Naive thymus-derived CD8-positive, alpha-beta T cell (primary cell): ENCODE measurements at regions not wholly inside any gene's neighbourhood (a gene's known extent, or its start where the extent isn't known, plus 50 kb on each side); places are given as distances from the start of the nearest gene placed in this dataset.
"Not testable (repeated sequence)": the region's sequence is repeated elsewhere in the genome, so short reads cannot be mapped to it uniquely, and the experiment has no call there.

Experiments used
- ATAC-seq, 2 donors: fragments of 150-1000 bp; cut with Tn5 transposase in 1 of 2; sonication (Bioruptor Pico), chemical (Tn5 transposase) in 1 of 2; 1 replicate in 1 of 2; 2 replicates in 1 of 2; pipeline ENCODE4 v1.10.0; 2021; ENCODE audit warnings: mild to moderate bottlenecking in 2 of 2, moderate library complexity in 2 of 2
- POLR2A ChIA-PET: fragments of 350-600 bp; sonication (Branson Sonifier 250); formaldehyde crosslinking; loops from one replicate; lab custom pipeline; 2021; ENCODE audit warnings: antibody characterized with exemption; lab: Charles Lee
- DNase-seq, 10 donors: peaks; one replicate each; pipeline versions ENCODE4 v3.0.0 to v3.0.0-alpha.2; 2020 to 2022
- H3K27ac Mint-ChIP-seq, 10 donors: one replicate each; pipeline ENCODE4 v1.8.0; 2020 to 2022; ENCODE audit warnings: mild to moderate bottlenecking in 10 of 10, mixed read lengths in 10 of 10, moderate library complexity in 4 of 10, inconsistent platforms in 1 of 10
- H3K27me3 Mint-ChIP-seq, 5 donors: one replicate each; pipeline ENCODE4 v1.8.0; 2021 to 2022; ENCODE audit warnings: mixed read lengths in 5 of 5
- H3K36me3 Mint-ChIP-seq, 3 donors: one replicate each; pipeline ENCODE4 v1.8.0; 2020 to 2022; ENCODE audit warnings: mixed read lengths in 3 of 3, mild to moderate bottlenecking in 2 of 3, inconsistent platforms in 1 of 3
- H3K4me1 Mint-ChIP-seq, 4 donors: one replicate each; pipeline ENCODE4 v1.8.0; 2021 to 2022; ENCODE audit warnings: mixed read lengths in 4 of 4
- H3K4me3 Mint-ChIP-seq, 10 donors: one replicate each; pipeline ENCODE4 v1.8.0; 2020 to 2022; ENCODE audit warnings: mild to moderate bottlenecking in 10 of 10, mixed read lengths in 10 of 10, moderate library complexity in 6 of 10, inconsistent platforms in 1 of 10
- H3K9me3 Mint-ChIP-seq, 9 donors: one replicate each; pipeline ENCODE4 v1.8.0; 2020 to 2022; ENCODE audit warnings: mixed read lengths in 9 of 9, mild to moderate bottlenecking in 3 of 9, inconsistent platforms in 1 of 9, moderate library complexity in 1 of 9

DNA sequence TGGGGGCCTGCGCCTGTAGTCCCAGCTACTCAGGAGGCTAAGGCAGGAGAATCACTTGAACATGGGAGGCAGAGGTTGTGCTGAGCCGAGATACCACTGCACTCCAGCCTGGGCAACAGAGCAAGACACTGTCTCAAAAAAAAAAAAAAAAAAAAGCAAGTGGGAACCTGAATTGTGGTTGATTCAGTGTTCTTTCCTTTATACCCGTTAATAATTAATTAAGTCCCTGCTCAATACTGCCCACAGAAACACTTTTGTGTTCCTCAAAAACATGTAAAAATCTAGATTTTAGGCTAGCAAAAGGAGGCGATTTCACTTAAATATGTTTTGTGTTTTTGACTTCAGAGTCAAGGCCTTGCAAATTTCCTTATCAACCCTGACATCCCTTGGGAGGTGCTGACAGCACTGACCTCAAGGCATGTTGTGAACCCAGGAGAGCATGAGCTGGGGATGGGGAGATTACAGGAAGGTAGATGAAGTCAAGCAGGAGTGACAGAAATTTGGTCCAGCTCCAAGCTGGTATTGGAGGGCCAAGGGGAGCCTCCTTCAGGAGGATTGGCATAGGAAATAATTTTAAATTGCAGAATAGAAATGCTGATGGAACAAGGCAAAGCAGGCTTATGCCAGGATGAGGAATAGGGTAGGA lies 89.0 kb upstream of the PNPT1 start:
- no peaks in the 10 kb centered on the region for H3K4me1 Mint-ChIP-seq
- H3K27ac Mint-ChIP-seq = no peak overlapping the region
- POLR2A ChIA-PET = no interaction called here
- peaks cover 0 to 9% (median 0%) of the 10 kb centered on the region in 9 donors for H3K9me3 Mint-ChIP-seq
- peaks cover 5 to 17% (median 9%) of the 10 kb centered on the region in 5 donors for H3K27me3 Mint-ChIP-seq
- H3K36me3 Mint-ChIP-seq = no peaks in the 10 kb centered on the region
- DNase-seq (no peak), ATAC-seq (no peak)
- H3K4me3 Mint-ChIP-seq = no peak overlapping the region

DNA sequence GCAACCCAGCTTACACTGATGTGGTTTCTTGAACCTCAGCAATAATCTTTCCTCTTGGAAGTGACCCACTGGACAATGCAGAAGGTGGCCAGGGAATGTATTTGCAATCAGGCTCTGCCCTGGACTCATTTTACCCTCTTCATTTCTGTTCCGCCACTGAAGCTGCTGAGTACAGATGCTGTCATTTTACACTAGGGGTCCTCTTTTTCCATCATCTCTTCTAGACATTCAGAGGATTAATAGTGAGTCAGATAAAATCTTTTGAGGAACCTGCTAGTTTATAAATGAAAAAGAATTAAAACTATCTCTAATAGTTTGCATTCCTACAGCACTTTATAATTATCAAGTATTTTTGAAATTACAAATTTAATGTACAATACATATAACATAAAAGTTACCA lies 87.9 kb upstream of the PNPT1 start:
- H3K27me3 Mint-ChIP-seq = peaks cover 5 to 17% (median 9%) of the 10 kb centered on the region in 5 donors
- POLR2A ChIA-PET = no interaction called here

DNA sequence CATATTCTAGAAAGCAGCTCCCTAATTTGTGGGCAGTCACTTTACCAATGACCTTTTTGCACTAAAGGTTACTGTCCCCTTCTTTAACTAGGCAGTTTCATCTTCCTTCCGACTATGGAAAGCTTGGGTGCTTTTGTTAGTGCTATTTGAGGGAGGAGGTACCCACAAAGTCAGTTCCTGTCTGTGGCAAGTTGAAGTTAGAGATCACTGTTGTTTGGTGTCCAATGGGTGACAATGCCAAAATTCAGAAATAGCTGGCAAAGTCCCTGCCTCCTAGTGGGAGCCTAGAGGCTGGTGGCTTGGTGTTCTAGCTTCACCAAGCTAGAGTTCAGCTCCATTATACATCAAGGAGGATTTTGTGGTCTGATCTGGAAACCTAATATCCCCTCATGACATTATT lies 87.1 kb upstream of the PNPT1 start:
- peaks cover 7 to 19% (median 9%) of the 10 kb centered on the region in 5 donors for H3K27me3 Mint-ChIP-seq
- ATAC-seq = no peak
- no peak for DNase-seq
- H3K4me3 Mint-ChIP-seq = no peak overlapping the region
- H3K27ac Mint-ChIP-seq = no peak overlapping the region
- no peaks in the 10 kb centered on the region for H3K36me3 Mint-ChIP-seq
- POLR2A ChIA-PET = no interaction called here
- no peaks in the 10 kb centered on the region for H3K4me1 Mint-ChIP-seq
- H3K9me3 Mint-ChIP-seq = peaks cover 0 to 6% (median 0%) of the 10 kb centered on the region in 9 donors

More for the DNA sequence above, 87.9 kb upstream of the PNPT1 start:
- H3K27ac Mint-ChIP-seq = no peak overlapping the region
- no peaks in the 10 kb centered on the region for H3K36me3 Mint-ChIP-seq
- DNase-seq (no peak), ATAC-seq (no peak)
- no peaks in the 10 kb centered on the region for H3K4me1 Mint-ChIP-seq
- H3K4me3 Mint-ChIP-seq = no peak overlapping the region
- peaks cover 0 to 9% (median 0%) of the 10 kb centered on the region in 9 donors for H3K9me3 Mint-ChIP-seq

DNA sequence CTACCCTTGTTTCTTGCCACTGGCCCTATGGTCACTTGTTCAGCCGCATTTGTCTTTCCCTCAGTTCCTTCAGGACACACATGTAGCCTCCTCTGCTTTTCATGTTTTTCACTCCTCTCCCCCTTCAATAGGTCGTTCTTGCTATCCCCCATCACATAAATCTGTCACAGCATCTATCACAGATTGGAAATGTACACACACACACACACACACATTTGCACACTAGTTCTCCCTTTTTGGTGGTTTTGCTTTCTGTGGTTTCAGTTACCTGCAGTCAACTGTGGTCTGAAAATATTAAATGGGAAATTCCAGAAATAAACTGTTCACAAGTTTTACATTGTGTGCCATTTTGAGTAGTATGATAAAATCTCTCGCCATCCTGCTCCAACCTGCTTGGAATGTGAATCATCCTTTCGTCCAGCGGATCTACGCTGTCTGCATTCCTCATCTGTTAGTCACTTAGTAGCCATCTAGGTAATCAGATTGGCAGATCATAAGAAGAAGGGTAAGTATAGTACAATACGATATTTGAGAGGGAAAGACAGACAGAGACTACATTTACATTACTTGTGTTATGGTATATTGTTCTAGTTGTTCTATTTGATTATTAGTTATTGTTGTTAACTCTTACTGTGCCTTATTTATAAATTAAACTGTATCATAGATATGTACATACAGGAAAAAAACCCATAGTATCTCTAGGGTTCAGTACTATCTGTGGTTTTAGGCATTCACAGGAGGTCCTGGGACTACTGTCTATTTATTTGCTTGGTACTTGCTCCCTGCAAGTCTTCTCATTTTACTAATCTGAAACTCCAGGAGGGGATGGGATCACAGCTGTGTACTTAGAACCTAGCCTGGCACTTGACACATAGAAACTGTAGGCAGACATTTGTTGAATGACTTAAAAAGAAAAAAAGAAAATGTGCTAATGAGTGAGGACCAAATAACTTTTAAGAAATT lies 86.1 kb upstream of the PNPT1 start:
- DNase-seq = no peak
- Mint-ChIP-seq H3K9me3 (peaks cover 0 to 3% (median 0%) of the 10 kb centered on the region in 9 donors), H3K27me3 (peaks cover 7 to 14% (median 9%) of the 10 kb centered on the region in 5 donors), H3K4me1 (no peaks in the 10 kb centered on the region), H3K4me3 (no peak overlapping the region), H3K27ac (no peak overlapping the region), H3K36me3 (no peaks in the 10 kb centered on the region)
- ATAC-seq = no peak
- POLR2A ChIA-PET = no interaction called here

DNA sequence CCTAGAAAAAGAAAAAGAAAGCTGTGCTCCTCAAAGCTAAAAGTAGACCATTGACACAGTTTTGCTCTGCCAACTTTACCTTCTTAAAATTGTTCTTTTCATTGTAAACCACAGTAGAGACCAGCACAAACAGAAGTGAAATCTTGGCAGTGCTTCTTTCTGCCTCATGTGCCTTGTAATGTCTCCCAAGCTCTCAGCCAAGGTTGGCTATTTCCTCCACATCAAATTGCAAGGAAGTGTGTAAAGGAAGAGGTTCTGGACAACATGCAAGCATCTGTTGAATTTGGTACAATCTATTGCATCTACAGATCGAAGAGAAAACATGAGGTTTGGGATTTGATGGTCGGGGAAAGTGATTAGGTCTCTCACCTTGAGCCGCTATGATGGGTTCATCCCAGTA lies 83.3 kb upstream of the PNPT1 start:
- ATAC-seq = no peak
- no peaks in the 10 kb centered on the region for H3K36me3 Mint-ChIP-seq
- peaks cover 0 to 12% (median 0%) of the 10 kb centered on the region in 9 donors for H3K9me3 Mint-ChIP-seq
- H3K27ac Mint-ChIP-seq = no peak overlapping the region
- H3K27me3 Mint-ChIP-seq = peaks cover 6 to 10% (median 9%) of the 10 kb centered on the region in 5 donors
- H3K4me3 Mint-ChIP-seq = no peak overlapping the region
- POLR2A ChIA-PET = no interaction called here
- H3K4me1 Mint-ChIP-seq = no peaks in the 10 kb centered on the region
- no peak for DNase-seq

DNA sequence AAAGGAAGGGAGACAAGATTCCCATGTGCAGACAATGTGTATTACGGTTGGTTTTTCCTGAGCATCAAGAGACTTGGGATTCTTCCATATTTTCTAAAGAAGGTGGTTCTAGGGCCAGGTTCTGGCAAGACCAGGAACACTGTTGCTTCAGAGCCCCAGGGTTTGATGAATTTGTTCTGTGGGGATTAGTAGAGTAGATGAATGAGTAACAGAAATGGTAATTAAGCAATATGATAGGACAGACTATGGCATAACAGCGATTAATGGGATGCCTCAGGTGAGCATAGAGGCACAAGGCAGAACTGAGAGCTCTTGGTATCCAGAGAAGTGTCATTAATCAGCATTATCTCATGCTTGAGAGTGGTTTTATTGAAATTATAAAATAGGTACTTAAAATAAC lies 82.8 kb upstream of the PNPT1 start:
- POLR2A ChIA-PET = no interaction called here
- Mint-ChIP-seq H3K27ac (no peak overlapping the region), H3K27me3 (peaks cover 6 to 10% (median 9%) of the 10 kb centered on the region in 5 donors), H3K9me3 (peaks cover 0 to 12% (median 0%) of the 10 kb centered on the region in 9 donors), H3K4me1 (no peaks in the 10 kb centered on the region), H3K4me3 (no peak overlapping the region), H3K36me3 (no peaks in the 10 kb centered on the region)
- DNase-seq (no peak), ATAC-seq (no peak)

DNA sequence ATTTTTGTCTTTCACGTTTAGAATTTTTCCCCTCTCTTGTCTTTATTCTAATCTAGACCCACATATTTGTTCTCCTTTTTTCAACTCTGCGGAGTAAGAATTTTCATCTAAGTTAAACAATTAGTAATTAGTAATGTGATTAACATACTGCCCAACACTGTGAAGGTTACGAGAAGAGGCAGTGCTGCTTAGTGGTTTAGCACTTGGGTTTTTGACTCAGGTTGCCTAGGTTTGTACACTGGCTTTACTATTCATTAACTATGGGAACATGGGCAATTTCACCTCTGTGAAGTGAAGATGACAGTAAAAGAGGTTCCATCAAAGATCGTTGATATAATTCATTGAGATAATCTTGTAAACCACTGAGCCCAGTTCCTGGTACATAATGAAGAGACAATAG lies 82.2 kb upstream of the PNPT1 start:
- Mint-ChIP-seq H3K27me3 (peaks cover 7 to 12% (median 9%) of the 10 kb centered on the region in 5 donors), H3K4me1 (no peaks in the 10 kb centered on the region), H3K9me3 (peaks cover 0 to 12% (median 0%) of the 10 kb centered on the region in 9 donors), H3K36me3 (no peaks in the 10 kb centered on the region), H3K4me3 (no peak overlapping the region), H3K27ac (no peak overlapping the region)
- POLR2A ChIA-PET = no interaction called here
- DNase-seq = no peak
- no peak for ATAC-seq

DNA sequence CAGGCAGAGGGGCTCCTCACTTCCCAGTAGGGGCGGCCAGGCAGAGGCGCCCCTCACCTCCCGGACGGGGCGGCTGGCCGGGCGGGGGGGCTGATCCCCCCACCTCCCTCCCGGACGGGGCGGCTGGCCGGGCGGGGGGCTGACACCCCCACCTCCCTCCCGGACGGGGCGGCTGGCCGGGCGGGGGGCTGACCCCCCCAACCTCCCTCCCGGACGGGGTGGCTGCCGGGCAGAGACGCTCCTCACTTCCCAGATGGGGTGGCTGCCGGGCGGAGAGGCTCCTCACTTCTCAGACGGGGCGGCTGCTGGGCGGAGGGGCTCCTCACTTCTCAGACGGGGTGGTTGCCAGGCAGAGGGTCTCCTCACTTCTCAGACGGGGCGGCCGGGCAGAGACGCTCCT lies 80.0 kb upstream of the PNPT1 start:
- peaks cover 6 to 13% (median 8%) of the 10 kb centered on the region in 5 donors for H3K27me3 Mint-ChIP-seq
- POLR2A ChIA-PET, H3K36me3 Mint-ChIP-seq, H3K4me3 Mint-ChIP-seq, H3K27ac Mint-ChIP-seq, H3K4me1 Mint-ChIP-seq, ATAC-seq, DNase-seq: not testable (repeated sequence)
- H3K9me3 Mint-ChIP-seq = peaks cover 0 to 12% (median 0%) of the 10 kb centered on the region in 9 donors

DNA sequence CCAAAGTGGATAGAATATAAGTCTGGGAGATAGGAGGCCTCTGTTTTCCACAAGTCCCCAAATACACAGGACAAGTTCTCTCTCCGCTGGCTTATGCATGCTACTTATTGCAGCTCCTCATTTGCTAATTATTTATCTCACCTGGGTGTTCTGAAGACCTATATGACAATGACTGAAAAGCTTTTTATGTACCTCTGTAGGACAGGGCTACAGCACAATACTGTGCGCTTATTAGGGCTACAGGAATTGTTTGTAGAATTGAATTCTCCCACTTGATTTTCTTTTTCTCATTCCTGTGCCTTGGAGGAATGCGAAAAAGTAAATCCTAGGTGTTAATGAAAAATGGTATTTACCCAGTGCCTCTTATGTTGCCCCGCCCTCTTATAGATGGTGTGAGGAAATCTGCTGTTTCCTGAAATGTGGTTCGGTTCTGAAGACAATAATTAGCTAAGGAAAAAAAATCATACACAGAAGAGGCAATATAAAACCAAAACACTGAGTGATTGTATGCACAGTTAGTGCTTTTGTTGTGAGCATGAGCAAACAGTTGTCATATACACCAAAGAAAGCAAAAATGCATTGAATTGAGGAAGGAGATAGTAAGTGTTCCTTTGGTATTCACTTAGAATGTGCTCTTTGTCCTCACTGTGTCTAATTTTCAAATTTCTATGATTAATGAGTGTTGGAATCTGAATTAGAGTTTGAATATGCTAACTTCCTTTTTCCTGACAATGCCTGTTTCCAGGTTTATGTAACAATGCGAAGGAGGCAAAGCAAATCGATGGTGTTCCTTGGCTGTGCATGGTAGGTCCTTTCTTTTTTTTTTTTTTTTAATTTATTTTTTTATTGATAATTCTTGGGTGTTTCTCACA lies 78.7 kb upstream of the PNPT1 start:
- POLR2A ChIA-PET = no interaction called here
- ATAC-seq = no peak
- Mint-ChIP-seq H3K27ac (no peak overlapping the region), H3K9me3 (peaks cover 0 to 12% (median 0%) of the 10 kb centered on the region in 9 donors), H3K36me3 (no peaks in the 10 kb centered on the region), H3K4me1 (no peaks in the 10 kb centered on the region), H3K27me3 (peaks cover 4 to 15% (median 10%) of the 10 kb centered on the region in 5 donors), H3K4me3 (no peak overlapping the region)
- DNase-seq = no peak

DNA sequence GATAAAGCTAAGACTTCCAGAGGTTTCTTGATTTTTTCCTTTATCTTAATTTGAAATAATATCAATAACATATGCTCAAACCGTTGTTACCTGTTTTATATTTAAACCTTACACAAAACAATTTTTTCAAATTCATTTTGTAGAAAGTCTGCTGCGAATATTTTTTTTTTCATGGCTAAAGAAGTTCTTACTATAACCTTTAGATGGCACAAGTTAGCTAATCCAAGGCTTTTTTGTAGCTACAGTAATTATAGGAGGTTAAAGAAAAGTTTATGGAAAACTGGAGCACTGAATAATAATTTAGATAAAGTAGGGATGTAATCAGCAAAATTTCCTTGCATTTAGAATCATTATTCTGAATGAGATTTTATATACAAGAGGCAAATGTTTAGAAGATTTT lies 78.0 kb upstream of the PNPT1 start:
- H3K36me3 Mint-ChIP-seq = no peaks in the 10 kb centered on the region
- no peak for DNase-seq
- no peak for ATAC-seq
- H3K4me1 Mint-ChIP-seq = no peaks in the 10 kb centered on the region
- H3K27me3 Mint-ChIP-seq = peaks cover 4 to 15% (median 12%) of the 10 kb centered on the region in 5 donors
- POLR2A ChIA-PET = no interaction called here
- no peak overlapping the region for H3K4me3 Mint-ChIP-seq
- peaks cover 0 to 12% (median 0%) of the 10 kb centered on the region in 9 donors for H3K9me3 Mint-ChIP-seq
- no peak overlapping the region for H3K27ac Mint-ChIP-seq

DNA sequence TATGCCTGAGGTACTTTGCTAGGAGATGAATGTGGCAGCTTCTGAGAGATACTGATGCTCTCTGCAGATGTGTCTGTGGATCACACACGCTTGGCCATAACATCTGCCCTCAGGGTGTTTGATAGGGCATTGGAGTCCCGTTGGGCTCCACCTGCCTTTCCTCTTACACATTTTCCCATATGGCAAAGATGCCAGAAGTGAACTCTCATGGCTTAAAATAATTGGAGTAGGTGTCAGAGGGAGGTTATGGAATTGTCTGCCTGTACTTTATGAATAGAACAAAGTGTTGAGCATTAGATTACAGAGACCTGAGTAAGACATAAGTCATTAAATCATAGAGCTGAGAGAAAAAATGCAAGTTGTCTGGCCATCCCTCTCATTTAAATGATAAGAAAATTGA lies 75.3 kb upstream of the PNPT1 start:
- Mint-ChIP-seq H3K36me3 (no peaks in the 10 kb centered on the region), H3K27ac (no peak overlapping the region), H3K27me3 (peaks cover 2 to 16% (median 13%) of the 10 kb centered on the region in 5 donors), H3K4me1 (no peaks in the 10 kb centered on the region), H3K9me3 (peaks cover 0 to 6% (median 0%) of the 10 kb centered on the region in 9 donors), H3K4me3 (no peak overlapping the region)
- POLR2A ChIA-PET = interaction anchor here (0.5 kb wide), 1 partner anchor 1742 kb away, joined by 3 read pairs; no protein-coding TSS in a partner anchor
- ATAC-seq = no peak
- no peak for DNase-seq

DNA sequence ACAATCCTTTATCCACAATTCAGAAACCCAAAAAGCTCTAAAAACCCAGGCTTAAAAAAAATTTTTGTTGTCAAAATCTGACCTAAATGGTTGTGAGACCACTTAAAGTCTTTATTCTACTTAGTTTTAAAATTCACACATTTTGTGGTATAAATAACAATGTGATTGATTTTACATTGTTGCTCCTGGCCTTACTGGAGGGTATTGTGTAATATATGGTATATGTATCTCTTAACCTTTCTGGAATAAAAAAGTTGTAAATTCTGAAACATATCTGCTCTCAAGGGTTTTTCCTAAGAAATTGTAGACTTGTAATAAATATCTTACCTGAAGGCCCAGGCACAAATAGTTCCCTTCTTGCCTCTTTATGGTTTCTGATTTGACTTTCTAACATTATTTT lies 73.3 kb upstream of the PNPT1 start:
- no peaks in the 10 kb centered on the region for H3K36me3 Mint-ChIP-seq
- no peak overlapping the region for H3K27ac Mint-ChIP-seq
- ATAC-seq (no peak), DNase-seq (no peak)
- H3K4me3 Mint-ChIP-seq = no peak overlapping the region
- POLR2A ChIA-PET = no interaction called here
- peaks cover 0 to 4% (median 0%) of the 10 kb centered on the region in 9 donors for H3K9me3 Mint-ChIP-seq
- H3K4me1 Mint-ChIP-seq = no peaks in the 10 kb centered on the region
- H3K27me3 Mint-ChIP-seq = peaks cover 4 to 28% (median 23%) of the 10 kb centered on the region in 5 donors
